ENCODE measurements at regions not wholly inside any gene's neighbourhood (a gene's known extent, or its start where the extent isn't known, plus 50 kb on each side); places are given as distances from the start of the nearest gene placed in this dataset.
"Not testable (repeated sequence)": the region's sequence is repeated elsewhere in the genome, so short reads cannot be mapped to it uniquely, and the experiment has no call there.

DNA sequence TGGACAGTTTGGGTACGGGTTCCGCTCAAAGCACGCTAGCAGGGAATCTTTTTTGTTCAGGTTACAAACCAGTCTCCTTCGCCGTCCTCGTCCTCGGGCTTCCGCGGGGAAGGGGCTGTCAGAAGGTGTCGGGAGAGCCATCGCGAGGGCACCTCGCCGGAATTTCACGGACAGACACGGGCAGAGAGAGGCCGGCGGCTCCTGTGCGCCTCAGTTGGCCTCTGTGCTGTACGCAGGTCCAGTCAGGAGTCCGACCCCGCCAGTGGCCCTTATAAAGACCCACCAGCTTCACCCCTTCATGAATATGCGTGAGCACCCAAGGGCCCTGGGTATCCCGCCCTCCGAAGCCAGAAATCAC, 362.1 kb upstream of the DEFB115 start:
- DNase-seq (ENCODE audit: low read depth in 4 of 4, low spot score in 2 of 4) = not testable (repeated sequence)

DNA sequence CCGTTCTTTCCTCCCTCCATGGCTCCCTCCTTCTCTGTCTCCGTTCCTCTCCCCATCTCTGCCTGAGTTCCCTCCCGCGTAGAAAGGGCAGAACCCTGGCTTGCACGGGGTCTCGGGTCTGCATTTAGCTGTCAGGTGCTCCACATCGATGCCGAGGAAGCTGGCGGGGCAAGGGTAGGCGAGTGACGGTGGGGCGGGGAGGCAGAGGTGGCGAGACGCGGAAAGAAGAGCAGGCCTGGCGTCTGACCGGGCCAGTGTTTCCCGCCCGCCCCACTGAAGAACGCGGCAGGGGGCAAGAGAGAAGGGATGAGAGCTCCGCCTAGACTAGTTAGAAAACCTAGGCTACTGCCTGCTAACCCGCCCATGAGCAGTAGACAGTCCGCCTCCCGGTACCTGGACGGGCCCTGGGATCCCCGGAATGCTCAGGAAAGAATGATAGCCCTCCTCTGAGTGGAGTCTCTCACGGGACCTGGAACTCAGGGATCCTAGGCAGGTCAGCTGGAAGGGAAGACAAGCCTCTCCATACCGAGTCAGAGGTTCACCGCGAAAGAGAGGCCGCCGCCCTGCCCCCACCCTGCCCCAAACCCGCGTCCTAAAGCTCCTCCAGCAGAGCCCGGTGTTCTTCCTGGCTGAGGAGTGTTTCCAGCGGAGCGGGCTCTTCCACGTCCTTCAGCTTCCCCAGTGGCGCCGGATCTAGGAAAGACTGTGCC, 357.9 kb upstream of the DEFB115 start:
- not testable (repeated sequence) for DNase-seq (ENCODE audit: low read depth in 4 of 4, low spot score in 2 of 4)

DNA sequence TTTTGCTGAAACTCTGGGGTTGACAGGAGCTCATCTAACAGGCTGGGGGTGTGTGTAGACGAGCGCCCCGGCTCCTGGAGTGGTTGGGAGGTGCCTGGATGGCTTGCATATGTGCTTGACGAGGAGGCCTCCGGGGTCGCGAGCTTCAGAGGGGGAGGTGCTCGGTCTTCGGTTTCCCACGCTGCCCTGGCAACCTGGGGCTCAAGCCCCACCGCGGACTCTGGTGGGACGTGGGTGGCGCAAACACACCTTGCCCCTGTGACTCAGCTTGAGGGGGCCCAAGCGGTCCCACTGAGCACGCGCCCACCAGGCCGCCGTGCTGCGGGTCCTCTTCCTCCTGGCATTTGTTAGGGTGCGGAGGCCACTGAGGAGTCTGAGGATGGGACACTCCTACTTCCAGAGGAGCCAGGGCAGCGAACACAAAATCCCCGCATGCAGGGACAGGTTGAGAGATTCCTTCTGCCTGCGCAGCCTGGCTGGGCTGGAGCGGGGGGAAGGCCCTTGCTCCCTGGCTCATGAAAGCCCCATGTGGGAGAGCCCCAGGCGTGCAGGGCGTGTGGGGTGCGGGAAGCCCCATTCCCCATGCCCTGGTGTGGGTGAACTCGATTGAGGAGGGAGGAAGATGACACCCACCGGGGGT, 357.3 kb upstream of the DEFB115 start:
- DNase-seq (ENCODE audit: low read depth in 4 of 4, low spot score in 2 of 4) = not testable (repeated sequence)

DNA sequence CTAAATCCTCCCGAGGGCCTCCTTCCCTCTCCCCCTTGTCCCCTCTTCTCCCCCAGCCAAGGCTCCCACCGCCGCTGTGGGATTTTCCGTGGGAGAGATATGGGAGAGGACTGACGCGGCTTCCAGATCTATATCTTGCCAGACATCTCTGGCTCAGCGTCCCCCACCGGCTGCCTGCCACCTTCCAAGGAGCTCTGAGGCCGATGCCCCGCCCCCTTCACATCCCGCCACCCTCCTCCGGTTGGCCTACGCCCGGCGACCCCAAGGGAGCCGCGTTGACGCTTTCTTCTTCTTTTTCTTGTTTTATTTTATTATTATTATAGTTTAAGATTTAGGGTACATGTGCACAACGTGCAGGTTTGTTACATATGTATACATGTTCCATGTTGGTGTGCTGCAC, 352.2 kb upstream of the DEFB115 start:
- not testable (repeated sequence) for DNase-seq (ENCODE audit: low read depth in 4 of 4, low spot score in 2 of 4)

DNA sequence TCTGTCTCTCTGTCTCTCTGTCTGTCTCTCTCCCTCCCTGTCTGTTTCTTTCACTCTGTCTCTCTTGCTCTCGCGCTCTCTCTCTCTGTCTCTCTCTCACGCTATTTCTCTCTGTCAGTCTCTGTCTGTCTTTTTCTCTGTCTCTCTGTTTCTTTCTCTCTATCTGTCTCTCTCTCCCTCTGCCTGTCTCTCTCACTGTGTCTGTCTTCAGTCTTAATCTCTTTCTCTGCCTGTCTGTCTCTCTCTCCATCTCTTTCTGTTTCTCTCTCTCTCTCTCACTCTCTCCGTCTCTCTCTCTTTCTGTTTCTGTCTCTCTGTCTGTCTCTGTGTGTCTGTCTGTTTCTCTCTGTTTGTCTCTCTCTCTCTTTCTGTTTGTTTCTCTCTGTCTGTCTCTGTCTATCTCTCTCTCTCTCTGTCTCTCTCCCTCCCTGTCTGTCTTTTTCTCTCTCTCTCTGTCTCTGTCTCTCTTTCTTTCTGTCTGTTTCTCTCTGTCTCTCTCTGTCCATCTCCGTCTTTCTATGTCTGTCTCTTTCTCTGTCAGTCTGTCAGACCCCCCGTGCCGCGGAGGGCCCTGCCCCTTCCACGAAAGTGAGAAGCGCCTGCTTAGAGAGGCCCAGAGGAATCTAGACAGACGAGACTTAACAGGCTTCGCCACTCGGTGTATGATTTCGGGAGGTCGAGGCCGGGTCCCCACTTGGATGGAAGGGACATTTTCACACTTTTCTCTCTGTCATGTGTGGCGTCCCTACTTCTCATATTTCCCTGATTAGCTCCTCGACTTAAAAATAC, 346.3 kb upstream of the DEFB115 start:
- no peak for DNase-seq (ENCODE audit: low read depth in 4 of 4, low spot score in 2 of 4)

DNA sequence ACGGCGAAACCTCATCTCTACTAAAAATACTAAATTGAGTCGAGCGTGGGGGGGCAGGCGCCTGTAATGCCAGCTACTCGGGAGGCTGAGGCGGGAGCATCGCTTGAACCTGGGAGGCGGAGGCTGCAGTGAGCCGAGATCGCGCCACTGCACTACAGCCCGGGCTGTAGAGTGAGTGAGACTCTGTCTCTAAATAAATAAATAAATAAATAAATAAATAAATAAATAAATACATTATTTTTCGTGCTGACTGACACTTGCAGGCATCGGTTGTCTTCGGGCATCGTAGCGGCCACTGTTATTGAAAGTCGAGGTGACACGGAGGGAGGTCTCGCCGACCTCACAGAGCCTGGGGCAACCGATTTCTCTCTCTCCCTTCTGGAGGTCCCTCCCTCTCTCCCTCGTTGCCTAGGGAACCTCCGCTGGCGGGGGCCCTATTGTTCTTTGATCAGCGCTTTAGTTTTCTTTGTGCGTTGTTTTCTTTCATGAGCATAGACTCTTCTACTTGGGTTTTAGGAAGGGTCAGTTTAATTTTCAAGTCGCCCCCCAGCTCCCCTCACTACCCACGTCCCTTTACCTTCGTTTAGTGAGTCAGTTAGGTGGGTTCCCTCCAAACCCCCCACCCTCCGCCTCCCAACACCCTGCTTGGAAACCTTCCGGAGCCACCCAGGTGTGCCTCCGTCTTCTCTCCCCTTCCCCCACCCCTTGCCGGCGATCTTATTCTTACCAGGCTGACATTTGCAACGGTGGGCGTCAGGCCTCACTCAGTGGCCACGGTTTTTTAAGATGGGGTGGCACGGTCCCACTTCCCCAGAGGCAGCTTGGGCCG, 345.4 kb upstream of the DEFB115 start:
- not testable (repeated sequence) for DNase-seq (ENCODE audit: low read depth in 4 of 4, low spot score in 2 of 4)

DNA sequence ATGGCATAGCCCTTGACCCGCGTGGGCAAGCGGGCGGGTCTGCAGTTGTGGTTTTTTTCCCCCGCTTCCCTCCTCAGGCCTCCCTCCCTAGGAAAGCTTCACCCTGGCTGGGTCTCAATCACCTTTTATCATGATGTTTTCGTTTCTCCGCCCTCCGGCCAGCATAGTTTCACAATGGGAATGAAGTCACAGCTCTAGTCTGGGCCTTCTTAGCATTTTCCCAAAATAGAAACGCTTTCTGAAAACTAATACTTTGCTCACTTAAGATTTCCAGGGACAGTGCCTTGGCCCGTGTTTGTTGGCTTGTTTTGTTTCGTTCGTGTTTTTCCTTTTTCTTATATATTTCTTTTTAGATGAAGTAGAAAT, 344.8 kb upstream of the DEFB115 start:
- DNase-seq (ENCODE audit: low read depth in 4 of 4, low spot score in 2 of 4) = not testable (repeated sequence)

DNA sequence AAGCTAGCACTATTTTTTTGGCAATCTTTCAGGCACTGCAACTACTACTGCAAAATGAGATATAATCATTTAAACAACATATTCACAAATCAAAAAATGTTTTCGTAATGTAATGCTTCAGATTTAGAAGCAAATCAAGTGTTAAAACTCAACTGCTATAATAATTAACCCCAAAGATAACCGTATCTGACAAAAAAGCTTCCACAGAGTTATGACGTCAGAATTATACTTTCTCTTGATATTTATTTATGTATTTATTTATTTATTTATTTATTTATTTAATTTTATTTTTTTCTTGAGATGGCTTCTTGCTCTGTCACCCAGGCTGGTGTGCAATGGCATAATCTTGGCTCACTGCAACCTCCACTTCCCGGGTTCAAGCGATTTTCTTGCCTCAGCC, 341.1 kb upstream of the DEFB115 start:
- not testable (repeated sequence) for DNase-seq (ENCODE audit: low read depth in 4 of 4, low spot score in 2 of 4)

DNA sequence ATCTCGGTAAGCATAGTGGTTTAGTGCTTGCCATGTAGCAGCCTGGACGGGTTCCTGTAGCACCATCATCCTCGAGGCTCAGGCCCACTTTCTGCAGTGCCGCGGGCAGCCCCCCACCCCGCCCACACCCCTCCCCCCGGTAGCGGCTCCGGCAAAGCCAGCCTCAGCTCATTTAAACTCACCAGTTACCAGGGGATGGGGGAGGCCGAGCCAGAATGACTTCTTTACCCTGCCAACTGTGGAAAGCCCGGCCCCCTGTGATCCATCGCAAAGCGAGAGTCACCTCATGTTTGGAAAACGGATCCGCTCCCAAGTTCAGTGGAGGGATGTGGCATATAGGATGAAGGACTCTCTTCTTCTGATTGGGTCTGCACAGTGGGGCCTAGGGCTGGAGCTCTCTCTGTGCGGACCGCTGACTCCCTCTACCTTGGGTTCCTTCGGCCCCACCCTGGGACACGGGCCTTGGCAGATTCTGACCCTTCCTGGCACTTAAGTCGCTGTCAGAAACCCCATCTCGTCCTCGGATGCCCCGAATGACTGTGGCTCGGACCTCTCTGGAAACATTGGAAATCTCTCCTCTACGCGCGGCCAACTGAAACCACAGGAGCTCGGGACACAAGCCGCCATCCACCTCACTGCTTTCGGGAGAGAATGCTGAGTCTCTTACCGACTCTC, 337.8 kb upstream of the DEFB115 start:
- DNase-seq (ENCODE audit: low read depth in 4 of 4, low spot score in 2 of 4) = no peak

DNA sequence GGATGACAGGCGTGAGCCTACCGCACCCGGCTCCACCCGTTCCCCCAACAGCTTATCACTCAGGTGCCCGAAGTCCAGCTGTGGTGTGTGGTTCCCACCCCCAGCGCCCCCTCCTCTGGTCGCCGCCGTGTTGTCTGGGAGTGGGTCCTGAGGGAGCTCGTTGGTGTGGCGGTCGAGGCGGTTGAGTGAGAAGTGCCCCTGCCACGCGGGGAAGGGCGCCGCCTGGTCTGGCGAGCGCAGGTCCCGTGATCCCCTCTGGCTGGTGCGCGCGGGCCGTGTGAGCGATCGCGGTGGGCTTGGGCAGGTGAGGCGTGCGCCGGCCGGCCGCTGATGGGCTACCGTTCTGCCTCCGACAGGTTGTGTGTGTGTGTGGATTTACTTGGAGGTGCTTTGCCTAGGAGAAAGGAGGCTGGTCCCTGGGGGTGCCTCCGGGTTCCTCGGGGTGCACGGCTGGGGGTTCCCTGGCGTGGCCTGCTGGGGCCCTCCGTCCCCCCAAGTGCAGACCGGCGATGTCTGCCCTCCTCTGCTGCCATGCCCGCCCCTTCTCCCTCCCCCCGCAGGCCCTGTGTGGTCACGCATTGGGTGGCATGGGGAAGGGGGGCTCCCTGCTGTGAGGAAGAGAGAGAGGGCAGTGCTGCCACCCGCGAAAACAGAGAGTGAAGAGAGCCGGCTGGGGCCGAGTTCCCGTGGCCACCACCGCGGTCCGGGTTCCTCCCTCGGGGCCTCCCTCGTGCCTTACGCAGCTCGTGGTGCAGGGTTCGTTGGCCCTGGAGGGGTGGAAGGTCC, 336.0 kb upstream of the DEFB115 start:
- DNase-seq (ENCODE audit: low read depth in 4 of 4, low spot score in 2 of 4) = no peak

DNA sequence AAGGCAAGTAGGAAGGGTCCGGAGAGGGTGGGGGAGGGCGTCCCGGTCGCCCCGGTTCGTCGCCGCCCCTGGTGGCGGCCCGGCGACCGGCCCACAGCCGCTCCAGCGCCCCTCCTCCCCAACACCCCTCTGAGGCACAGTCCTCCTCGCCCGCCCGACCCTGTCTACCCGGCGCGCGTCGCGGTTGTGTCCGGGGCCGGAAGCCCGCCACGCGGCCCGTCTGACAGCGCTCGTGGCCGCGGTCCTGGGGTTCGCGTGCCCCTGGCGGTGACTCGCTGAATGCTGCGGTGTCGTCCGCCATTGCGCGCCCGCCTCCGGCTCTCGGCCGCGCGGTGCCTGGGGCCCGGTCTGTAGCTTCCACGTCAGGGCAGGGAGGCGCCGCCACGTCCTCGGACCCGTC, 335.3 kb upstream of the DEFB115 start:
- DNase-seq (ENCODE audit: low read depth in 4 of 4, low spot score in 2 of 4) = no peak

DNA sequence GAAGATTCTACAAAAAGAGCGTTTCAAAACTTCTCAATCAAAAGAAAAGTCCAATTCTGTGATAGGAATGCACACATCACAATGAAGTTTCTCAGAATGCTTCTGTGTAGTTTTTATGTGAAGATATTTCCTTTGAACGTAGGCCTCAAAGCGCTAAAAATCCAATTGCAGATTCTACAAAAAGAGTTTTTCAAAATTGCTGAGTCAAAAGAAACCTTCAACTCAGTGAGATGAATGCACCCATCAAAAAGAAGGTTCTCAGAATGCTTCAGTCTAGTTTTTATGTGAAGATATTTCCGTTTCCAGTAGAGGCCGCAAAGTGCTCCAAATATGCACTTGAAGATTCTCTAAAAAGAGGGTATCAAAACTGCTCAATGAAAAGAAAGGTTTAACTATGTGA, 319.7 kb upstream of the DEFB115 start:
- no peak for DNase-seq (ENCODE audit: low read depth in 4 of 4, low spot score in 2 of 4)

DNA sequence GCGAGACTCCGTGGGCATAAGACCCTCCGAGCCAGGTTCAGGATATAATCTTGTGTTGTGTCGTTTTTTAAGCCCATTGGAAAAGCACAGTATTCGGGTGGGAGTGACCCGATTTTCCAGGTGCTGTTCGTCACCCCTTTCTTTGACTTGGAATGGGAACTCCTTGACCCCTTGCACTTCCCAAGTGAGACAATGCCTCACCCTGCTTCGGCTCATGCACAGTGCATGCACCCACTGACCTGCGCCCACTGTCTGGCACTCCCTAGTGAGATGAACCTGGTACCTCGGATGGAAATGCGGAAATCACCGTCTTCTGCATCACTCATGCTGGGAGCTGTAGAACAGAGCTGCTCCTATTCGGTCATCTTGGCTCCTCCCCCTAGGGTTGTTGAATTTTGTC, 307.7 kb upstream of the DEFB115 start:
- DNase-seq (ENCODE audit: low read depth in 4 of 4, low spot score in 2 of 4) = no peak

DNA sequence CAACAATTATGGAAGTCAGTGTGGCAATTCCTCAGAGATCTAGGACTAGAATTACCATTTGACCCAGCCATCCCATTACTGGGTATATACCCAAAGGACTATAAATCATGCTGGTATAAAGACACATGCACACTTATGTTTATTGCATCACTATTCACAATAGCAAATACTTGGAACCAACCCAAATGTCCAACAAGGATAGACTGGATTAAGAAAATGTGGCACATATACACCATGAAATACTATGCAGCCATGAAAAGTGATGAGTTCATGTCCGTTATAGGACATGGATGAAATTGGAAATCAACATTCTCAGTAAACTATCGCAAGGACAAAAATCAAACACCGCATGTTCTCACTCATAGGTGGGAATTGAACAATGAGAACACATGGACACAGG, 306.4 kb upstream of the DEFB115 start:
- DNase-seq (ENCODE audit: low read depth in 4 of 4, low spot score in 2 of 4) = not testable (repeated sequence)

DNA sequence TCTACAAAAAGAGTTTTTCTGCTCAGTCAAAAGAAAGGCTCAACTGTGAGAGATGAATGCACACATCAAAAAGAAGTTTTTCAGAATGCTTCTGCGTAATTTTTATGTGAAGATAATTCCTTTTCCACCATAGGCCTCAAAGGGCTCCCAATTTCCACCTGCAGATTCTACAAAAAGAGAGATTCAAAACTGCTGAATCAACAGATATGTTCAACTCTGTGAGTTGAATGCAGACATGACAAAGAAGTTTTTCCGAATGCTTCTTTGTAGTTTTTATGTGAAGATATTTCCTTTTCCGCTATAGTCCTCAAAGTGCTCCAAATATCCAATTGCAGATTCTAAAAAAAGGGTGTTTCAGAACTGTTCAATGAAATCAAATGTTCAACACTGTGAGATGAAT, 300.8 kb upstream of the DEFB115 start:
- not testable (repeated sequence) for DNase-seq (ENCODE audit: low read depth in 4 of 4, low spot score in 2 of 4)

DNA sequence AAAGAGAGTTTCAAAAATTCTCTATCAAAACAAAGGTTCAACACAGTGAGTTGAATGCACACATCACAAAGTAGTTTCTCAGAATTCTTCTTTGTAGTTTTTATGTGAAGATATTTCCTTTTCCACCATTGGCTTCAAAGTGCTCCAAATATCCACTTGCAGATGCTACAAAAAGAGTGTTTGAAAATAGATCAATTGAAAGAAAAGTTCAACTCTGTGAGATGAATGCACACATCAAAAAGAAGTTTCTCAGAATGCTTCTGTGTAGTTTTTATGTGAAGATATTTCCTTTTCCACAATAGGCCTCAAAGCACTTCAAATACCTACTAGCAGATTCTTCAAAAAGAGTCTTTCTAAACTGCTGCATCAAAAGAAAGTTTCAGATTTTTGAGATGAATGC, 298.3 kb upstream of the DEFB115 start:
- DNase-seq (ENCODE audit: low read depth in 4 of 4, low spot score in 2 of 4) = not testable (repeated sequence)

DNA sequence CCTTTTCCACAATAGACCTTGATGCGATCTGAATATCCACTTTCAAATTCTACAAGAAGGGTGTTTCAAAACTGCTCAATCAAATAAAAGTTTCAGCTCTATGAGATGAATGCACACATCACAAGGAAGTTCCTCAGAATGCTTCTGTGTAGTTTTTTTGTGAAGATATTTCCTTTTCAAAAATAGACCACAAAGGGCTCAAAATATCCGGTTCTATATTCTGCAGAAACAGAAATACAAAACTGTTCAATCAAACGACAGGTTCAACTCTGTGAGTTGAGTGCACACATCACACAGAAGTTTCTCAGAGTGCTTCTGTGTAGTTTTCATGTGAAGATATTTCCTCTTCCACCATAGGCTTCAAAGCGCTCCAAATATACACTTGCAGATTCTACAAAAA, 293.9 kb upstream of the DEFB115 start:
- no peak for DNase-seq (ENCODE audit: low read depth in 4 of 4, low spot score in 2 of 4)

DNA sequence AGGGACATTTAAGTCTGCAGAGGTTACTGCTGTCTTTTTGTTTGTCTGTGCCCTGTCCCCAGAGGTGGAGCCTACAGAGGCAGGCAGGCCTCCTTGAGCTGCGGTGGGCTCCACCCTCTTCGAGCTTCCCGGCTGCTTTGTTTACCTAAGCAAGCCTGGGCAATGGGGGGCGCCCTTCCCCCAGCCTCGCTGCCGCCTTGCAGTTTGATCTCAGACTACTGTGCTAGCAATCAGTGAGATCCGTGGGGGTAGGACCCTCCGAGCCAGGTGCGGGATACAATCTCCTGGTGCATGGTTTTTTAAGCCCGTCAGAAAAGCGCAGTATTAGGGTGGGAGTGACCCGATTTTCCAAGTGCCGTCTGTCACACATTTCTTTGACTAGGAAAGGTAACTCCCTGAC, 281.6 kb upstream of the DEFB115 start:
- DNase-seq (ENCODE audit: low read depth in 4 of 4, low spot score in 2 of 4) = not testable (repeated sequence)

DNA sequence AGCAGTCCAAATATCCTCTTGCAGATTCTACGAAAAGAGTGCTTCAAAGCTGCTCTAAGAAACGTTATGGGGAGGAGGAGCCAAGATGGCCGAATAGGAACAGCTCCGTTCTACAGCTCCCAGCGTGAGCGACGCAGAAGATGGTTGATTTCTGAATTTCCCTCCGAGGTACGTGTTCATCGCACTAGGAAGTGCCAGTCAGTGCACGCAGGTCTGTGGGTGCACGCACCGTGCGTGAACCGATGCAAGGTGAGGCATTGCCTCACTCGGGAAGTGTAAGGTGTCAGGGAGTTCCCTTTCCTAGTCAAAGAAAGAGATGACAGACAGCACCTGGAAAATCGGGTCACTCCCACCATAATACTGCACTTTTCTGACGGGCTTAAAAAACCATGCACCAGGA, 272.1 kb upstream of the DEFB115 start:
- no peak for DNase-seq (ENCODE audit: low read depth in 4 of 4, low spot score in 2 of 4)

Measured in left renal cortex interstitium (tissue), 4 donors.